ENCODE measurements at regions not wholly inside any gene's neighbourhood (a gene's known extent, or its start where the extent isn't known, plus 50 kb on each side); places are given as distances from the start of the nearest gene placed in this dataset.
"Not testable (repeated sequence)": the region's sequence is repeated elsewhere in the genome, so short reads cannot be mapped to it uniquely, and the experiment has no call there.

DNA sequence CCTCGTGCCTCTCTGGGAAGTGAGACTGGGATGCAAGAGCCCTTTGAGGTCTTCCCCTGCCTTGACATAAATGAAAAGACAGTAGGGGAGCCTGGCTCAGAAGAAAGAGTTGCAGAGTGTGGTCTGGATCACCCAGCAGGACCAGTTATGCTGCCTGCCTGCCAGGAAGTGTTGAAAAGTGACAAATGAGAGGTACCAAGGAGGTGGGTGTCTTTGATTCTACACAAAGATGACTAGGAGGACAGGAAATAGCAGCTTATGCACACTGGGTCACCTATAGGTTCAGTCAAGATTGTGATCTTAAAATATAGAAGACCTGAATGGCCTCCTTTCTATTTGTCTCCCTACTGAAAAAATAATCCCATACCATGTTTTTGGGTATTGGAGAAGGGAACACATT, 137.6 kb downstream of the BCL2L11 start:
- TF ChIP-seq CTCF (IDR thresholded peaks at IDR 0.05 in 4 of 5, conservative IDR thresholded peaks at IDR 0.05 in 1 of 5); POLR2A (IDR thresholded peaks at IDR 0.05): not testable (repeated sequence)
